Adrenal gland (tissue), 9 donors: ENCODE measurements at regions not wholly inside any gene's neighbourhood (a gene's known extent, or its start where the extent isn't known, plus 50 kb on each side); places are given as distances from the start of the nearest gene placed in this dataset.

ENCODE experiments used
- DNase-seq, 7 donors: peaks; one replicate each; pipeline ENCODE4 v3.0.0-alpha.2; 2019 to 2020
- H3K27ac ChIP-seq, 5 donors: fragments of 200-600 bp; sonication (generic) in 4 of 5; 1 replicate in 3 of 5; 2 replicates in 2 of 5; pipeline versions ENCODE4 v1.5.1 to v1.8.0; 2016 to 2020; ENCODE audit warnings: mild to moderate bottlenecking in 1 of 5
- H3K27me3 ChIP-seq: fragments of 200-600 bp; 2 replicates; pipeline ENCODE4 v1.8.0; 2021
- H3K36me3 ChIP-seq, 2 donors: fragments of 200-600 bp; replicated peaks in 1 of 2; 1 replicate in 1 of 2; 2 replicates in 1 of 2; pipeline versions ENCODE4 v1.5.1 to v1.8.0; 2018 to 2022
- H3K4me1 ChIP-seq, 2 donors: fragments of 200-600 bp; replicated peaks in 1 of 2; 1 replicate in 1 of 2; 2 replicates in 1 of 2; pipeline versions ENCODE4 v1.5.1 to v1.8.0; 2018 to 2021
- H3K4me3 ChIP-seq, 4 donors: fragments of 200-600 bp; sonication (generic) in 3 of 4; one replicate each; pipeline ENCODE4 v1.5.1; 2016 to 2018
- H3K9me3 ChIP-seq, 3 donors: fragments of 200-600 bp; sonication (generic) in 1 of 3; replicated peaks in 1 of 3; 1 replicate in 2 of 3; 2 replicates in 1 of 3; pipeline versions ENCODE4 v1.5.1 to v1.8.0; 2016 to 2021
- POLR2A ChIP-seq, 2 donors: fragments of 450-650 bp; IDR thresholded peaks; one replicate each; pipeline ENCODE4 v1.6.1; 2017; ENCODE audit warnings: antibody characterized with exemption in 2 of 2, mild to moderate bottlenecking in 2 of 2, moderate library complexity in 1 of 2
- WGBS, 4 donors: extraction: QIAGEN DNeasy Blood & Tissue Kit in 2 of 4; methylation state at CpG; one replicate each; pipeline versions ENCODE4 v1.1.5 to v1.1.7; 2013 to 2017; 5-methylcytosine and 5-hydroxymethylcytosine counted together
- intact Hi-C, 2 donors: fragments of 100-400 bp; cut with DNase I; formaldehyde crosslinking; loops; one replicate each; pipeline versions ENCODE4 v1.14.1 to v1.15.0; 2022 to 2023
- TF ChIP-seq, protein P1 (sequence below), 6 experiments: fragments of 450-650 bp in 4 of 6; fragments of 200-600 bp in 2 of 6; sonication (generic) in 1 of 6; IDR thresholded peaks; 1 replicate in 5 of 6; 2 replicates in 1 of 6; pipeline versions ENCODE4 v1.5.1 to v1.8.0; 2016 to 2021; ENCODE audit warnings: antibody characterized with exemption in 6 of 6, mild to moderate bottlenecking in 2 of 6, moderate library complexity in 1 of 6
- donor health status: healthy with polysubstance abuse.
- donor health status: Bipolar disorder and iron deficiency.
- donor health status: DM: yes; HTN: yes; CAD: no.
- donor health status: DM: no; HTN: no; CAD: no.
- donor health status: DM: no; HTN: no; CAD: no.

DNA sequence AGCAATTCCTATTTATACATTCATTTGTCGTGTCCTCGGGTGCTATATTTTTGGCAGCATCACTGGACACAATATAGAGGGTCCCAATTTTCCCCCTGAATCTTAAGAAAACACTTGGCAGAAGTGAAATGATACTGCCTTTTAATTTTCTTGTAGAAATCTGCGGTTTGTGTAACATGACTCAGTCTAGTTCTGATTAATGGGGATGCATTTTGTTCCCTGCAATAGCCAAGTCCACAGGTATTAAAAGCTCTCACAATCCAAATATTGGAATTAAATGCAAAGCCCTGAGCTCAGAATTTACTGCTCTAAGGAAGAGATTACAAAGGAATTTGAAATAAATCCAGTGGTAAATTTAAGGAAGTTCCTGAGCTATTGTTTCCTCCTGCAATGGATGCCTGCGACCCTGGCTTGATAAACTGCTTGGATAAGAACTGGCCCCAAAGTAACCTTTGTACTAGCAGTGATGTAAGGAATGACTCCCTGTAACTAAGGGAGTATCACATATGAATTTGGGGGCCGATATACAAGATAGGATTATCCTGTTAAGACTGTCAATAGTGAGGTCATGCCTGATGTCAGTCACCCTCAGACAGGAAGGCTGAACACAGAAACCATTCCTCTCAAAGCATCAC is 349.7 kb upstream of the C1orf87 start:
- Histone ChIP-seq H3K9me3 (no peaks in the 10 kb centered on the region), H3K4me1 (no peaks in the 10 kb centered on the region), H3K36me3 (no peaks in the 10 kb centered on the region), H3K27ac (no peak overlapping the region), H3K4me3 (no peak overlapping the region), H3K27me3 (no peaks in the 10 kb centered on the region)
- WGBS, 4 donors: 14 to 29% (median 21%) methylated on average over 5 of the region's 5 CpGs
- peak in 2 of 7 donors; percentile 3 to 15 for DNase-seq
- intact Hi-C loops: no loop called here
- no peak for TF ChIP-seq POLR2A (IDR thresholded peaks at IDR 0.05)
- TF ChIP-seq, protein P1, sequence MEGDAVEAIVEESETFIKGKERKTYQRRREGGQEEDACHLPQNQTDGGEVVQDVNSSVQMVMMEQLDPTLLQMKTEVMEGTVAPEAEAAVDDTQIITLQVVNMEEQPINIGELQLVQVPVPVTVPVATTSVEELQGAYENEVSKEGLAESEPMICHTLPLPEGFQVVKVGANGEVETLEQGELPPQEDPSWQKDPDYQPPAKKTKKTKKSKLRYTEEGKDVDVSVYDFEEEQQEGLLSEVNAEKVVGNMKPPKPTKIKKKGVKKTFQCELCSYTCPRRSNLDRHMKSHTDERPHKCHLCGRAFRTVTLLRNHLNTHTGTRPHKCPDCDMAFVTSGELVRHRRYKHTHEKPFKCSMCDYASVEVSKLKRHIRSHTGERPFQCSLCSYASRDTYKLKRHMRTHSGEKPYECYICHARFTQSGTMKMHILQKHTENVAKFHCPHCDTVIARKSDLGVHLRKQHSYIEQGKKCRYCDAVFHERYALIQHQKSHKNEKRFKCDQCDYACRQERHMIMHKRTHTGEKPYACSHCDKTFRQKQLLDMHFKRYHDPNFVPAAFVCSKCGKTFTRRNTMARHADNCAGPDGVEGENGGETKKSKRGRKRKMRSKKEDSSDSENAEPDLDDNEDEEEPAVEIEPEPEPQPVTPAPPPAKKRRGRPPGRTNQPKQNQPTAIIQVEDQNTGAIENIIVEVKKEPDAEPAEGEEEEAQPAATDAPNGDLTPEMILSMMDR (IDR thresholded peaks at IDR 0.05): no peak

DNA sequence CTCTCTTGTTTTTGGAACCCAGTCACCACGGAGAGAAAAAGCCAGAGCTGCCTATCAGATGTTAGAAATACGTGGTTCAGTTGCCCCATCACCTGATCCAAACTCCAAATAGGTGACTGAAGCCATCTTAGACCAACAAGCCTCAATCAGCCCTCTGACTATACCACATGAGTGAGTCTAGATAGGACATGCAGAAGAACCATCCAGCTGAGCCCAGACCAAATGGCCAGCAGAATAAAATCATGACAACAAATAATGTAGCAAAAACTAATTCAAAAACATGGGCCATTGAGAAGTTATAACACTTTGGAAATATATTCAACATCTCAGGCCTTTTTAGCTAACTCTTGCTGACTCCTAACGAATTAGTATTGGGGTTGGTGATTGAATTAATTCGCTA is 348.4 kb upstream of the C1orf87 start:
- no peak for DNase-seq
- H3K27me3 ChIP-seq: no peaks in the 10 kb centered on the region
- H3K27ac ChIP-seq: no peak overlapping the region
- TF ChIP-seq, protein P1 (IDR thresholded peaks at IDR 0.05): no peak
- TF ChIP-seq POLR2A (IDR thresholded peaks at IDR 0.05): no peak
- no peaks in the 10 kb centered on the region for H3K36me3 ChIP-seq
- no peaks in the 10 kb centered on the region for H3K4me1 ChIP-seq
- 90 to 96% (median 92%) methylated on average over 4 of the region's 4 CpGs for WGBS, 4 donors
- no peaks in the 10 kb centered on the region for H3K9me3 ChIP-seq
- no peak overlapping the region for H3K4me3 ChIP-seq
- intact Hi-C loops: no loop called here

DNA sequence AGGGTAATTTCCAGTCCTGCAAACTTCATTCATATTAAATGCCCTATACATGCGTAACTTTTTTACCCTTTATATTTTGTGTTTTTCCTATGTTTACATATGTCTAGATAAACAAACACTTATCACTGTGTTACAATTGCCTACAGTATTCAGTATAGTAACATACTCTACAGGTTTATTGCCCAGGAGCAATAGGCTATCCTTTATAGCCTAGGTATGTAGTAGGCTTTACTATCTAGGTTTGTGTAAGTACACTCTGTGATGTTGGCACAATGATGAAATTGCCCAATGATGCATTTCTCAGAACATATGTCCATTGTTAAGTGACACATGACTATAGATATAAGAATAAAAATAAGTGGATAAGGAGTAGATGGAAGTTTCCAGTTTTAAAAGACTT is 345.5 kb upstream of the C1orf87 start:
- Histone ChIP-seq H3K4me1 (no peaks in the 10 kb centered on the region), H3K9me3 (no peaks in the 10 kb centered on the region), H3K27me3 (no peaks in the 10 kb centered on the region), H3K36me3 (no peaks in the 10 kb centered on the region), H3K27ac (no peak overlapping the region), H3K4me3 (no peak overlapping the region)
- TF ChIP-seq POLR2A (IDR thresholded peaks at IDR 0.05): no peak
- TF ChIP-seq, protein P1 (IDR thresholded peaks at IDR 0.05): no peak
- intact Hi-C loops: no loop called here
- 91 to 94% (median 92%) methylated on average over 1 of the region's 1 CpG for WGBS, 4 donors
- DNase-seq: no peak

DNA sequence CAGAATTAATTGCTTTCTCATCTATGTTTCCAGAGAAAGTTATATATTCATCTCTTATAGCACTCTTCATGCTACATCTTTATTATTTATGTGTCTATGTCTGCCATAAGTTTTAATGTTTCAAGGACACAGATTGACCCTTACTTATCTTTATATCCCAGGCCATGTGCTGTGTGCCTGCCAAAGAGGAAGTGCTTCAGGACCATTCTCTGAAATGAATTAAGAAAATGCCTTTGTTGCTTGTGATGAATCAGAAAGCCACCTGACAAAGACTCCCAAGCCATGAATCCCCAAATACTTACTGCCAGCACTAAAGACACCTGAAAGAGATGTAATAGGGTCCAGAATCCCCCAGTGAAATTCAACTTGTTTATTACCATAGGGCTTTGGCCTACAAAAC is 342.1 kb upstream of the C1orf87 start:
- no peak for DNase-seq
- no peaks in the 10 kb centered on the region for H3K9me3 ChIP-seq
- no peaks in the 10 kb centered on the region for H3K4me1 ChIP-seq
- H3K27me3 ChIP-seq: no peaks in the 10 kb centered on the region
- no peak overlapping the region for H3K4me3 ChIP-seq
- no peaks in the 10 kb centered on the region for H3K36me3 ChIP-seq
- no peak for TF ChIP-seq POLR2A (IDR thresholded peaks at IDR 0.05)
- TF ChIP-seq, protein P1 (IDR thresholded peaks at IDR 0.05): no peak
- intact Hi-C loops: no loop called here
- no peak overlapping the region for H3K27ac ChIP-seq
